Adrenal gland (tissue), 9 donors: ENCODE measurements at regions not wholly inside any gene's neighbourhood (a gene's known extent, or its start where the extent isn't known, plus 50 kb on each side); places are given as distances from the start of the nearest gene placed in this dataset.

Experiments used
- DNase-seq, 7 donors: peaks; one replicate each; pipeline ENCODE4 v3.0.0-alpha.2; 2019 to 2020
- H3K27ac ChIP-seq, 5 donors: fragments of 200-600 bp; sonication (generic) in 4 of 5; 1 replicate in 3 of 5; 2 replicates in 2 of 5; pipeline versions ENCODE4 v1.5.1 to v1.8.0; 2016 to 2020; ENCODE audit warnings: mild to moderate bottlenecking in 1 of 5
- H3K27me3 ChIP-seq: fragments of 200-600 bp; 2 replicates; pipeline ENCODE4 v1.8.0; 2021
- H3K36me3 ChIP-seq, 2 donors: fragments of 200-600 bp; replicated peaks in 1 of 2; 1 replicate in 1 of 2; 2 replicates in 1 of 2; pipeline versions ENCODE4 v1.5.1 to v1.8.0; 2018 to 2022
- H3K4me1 ChIP-seq, 2 donors: fragments of 200-600 bp; replicated peaks in 1 of 2; 1 replicate in 1 of 2; 2 replicates in 1 of 2; pipeline versions ENCODE4 v1.5.1 to v1.8.0; 2018 to 2021
- H3K4me3 ChIP-seq, 4 donors: fragments of 200-600 bp; sonication (generic) in 3 of 4; one replicate each; pipeline ENCODE4 v1.5.1; 2016 to 2018
- H3K9me3 ChIP-seq, 3 donors: fragments of 200-600 bp; sonication (generic) in 1 of 3; replicated peaks in 1 of 3; 1 replicate in 2 of 3; 2 replicates in 1 of 3; pipeline versions ENCODE4 v1.5.1 to v1.8.0; 2016 to 2021
- POLR2A ChIP-seq, 2 donors: fragments of 450-650 bp; IDR thresholded peaks; one replicate each; pipeline ENCODE4 v1.6.1; 2017; ENCODE audit warnings: antibody characterized with exemption in 2 of 2, mild to moderate bottlenecking in 2 of 2, moderate library complexity in 1 of 2
- WGBS, 4 donors: extraction: QIAGEN DNeasy Blood & Tissue Kit in 2 of 4; methylation state at CpG; one replicate each; pipeline versions ENCODE4 v1.1.5 to v1.1.7; 2013 to 2017; 5-methylcytosine and 5-hydroxymethylcytosine counted together
- intact Hi-C, 2 donors: fragments of 100-400 bp; cut with DNase I; formaldehyde crosslinking; loops; one replicate each; pipeline versions ENCODE4 v1.14.1 to v1.15.0; 2022 to 2023
- TF ChIP-seq, protein P1 (sequence below), 6 experiments: fragments of 450-650 bp in 4 of 6; fragments of 200-600 bp in 2 of 6; sonication (generic) in 1 of 6; IDR thresholded peaks; 1 replicate in 5 of 6; 2 replicates in 1 of 6; pipeline versions ENCODE4 v1.5.1 to v1.8.0; 2016 to 2021; ENCODE audit warnings: antibody characterized with exemption in 6 of 6, mild to moderate bottlenecking in 2 of 6, moderate library complexity in 1 of 6
- donor health status: healthy with polysubstance abuse.
- donor health status: Bipolar disorder and iron deficiency.
- donor health status: DM: yes; HTN: yes; CAD: no.
- donor health status: DM: no; HTN: no; CAD: no.
- donor health status: DM: no; HTN: no; CAD: no.

DNA sequence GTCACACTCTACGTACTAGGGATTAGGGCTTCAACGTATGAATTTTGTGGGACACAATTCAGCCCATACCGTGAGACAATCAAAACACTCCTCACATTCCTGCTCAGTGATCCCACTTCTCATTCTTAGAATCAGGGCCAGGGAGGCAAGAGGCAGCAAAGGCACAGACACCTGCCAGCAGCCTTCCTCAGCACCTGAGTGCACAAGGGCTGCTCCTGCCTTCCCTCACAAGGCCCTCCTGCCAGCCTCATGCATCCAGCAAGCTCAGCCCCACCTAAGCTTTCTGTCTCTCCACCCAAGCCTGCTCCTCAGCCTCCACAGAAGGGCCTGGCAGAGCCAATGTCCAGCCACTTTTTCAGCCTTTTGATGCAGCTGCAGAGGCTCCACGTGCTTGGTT lies 141.6 kb downstream of the SP3 start:
- Histone ChIP-seq H3K4me1 (no peaks in the 10 kb centered on the region), H3K36me3 (no peaks in the 10 kb centered on the region), H3K27me3 (peaks cover 9% of the 10 kb centered on the region), H3K4me3 (no peak overlapping the region), H3K27ac (no peak overlapping the region), H3K9me3 (no peaks in the 10 kb centered on the region)
- TF ChIP-seq, protein P1, sequence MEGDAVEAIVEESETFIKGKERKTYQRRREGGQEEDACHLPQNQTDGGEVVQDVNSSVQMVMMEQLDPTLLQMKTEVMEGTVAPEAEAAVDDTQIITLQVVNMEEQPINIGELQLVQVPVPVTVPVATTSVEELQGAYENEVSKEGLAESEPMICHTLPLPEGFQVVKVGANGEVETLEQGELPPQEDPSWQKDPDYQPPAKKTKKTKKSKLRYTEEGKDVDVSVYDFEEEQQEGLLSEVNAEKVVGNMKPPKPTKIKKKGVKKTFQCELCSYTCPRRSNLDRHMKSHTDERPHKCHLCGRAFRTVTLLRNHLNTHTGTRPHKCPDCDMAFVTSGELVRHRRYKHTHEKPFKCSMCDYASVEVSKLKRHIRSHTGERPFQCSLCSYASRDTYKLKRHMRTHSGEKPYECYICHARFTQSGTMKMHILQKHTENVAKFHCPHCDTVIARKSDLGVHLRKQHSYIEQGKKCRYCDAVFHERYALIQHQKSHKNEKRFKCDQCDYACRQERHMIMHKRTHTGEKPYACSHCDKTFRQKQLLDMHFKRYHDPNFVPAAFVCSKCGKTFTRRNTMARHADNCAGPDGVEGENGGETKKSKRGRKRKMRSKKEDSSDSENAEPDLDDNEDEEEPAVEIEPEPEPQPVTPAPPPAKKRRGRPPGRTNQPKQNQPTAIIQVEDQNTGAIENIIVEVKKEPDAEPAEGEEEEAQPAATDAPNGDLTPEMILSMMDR (IDR thresholded peaks at IDR 0.05): no peak
- TF ChIP-seq POLR2A (IDR thresholded peaks at IDR 0.05): no peak
- intact Hi-C loops: no loop called here
- no peak for DNase-seq
- WGBS, 4 donors: 81 to 91% (median 88%) methylated on average over 4 of the region's 4 CpGs

DNA sequence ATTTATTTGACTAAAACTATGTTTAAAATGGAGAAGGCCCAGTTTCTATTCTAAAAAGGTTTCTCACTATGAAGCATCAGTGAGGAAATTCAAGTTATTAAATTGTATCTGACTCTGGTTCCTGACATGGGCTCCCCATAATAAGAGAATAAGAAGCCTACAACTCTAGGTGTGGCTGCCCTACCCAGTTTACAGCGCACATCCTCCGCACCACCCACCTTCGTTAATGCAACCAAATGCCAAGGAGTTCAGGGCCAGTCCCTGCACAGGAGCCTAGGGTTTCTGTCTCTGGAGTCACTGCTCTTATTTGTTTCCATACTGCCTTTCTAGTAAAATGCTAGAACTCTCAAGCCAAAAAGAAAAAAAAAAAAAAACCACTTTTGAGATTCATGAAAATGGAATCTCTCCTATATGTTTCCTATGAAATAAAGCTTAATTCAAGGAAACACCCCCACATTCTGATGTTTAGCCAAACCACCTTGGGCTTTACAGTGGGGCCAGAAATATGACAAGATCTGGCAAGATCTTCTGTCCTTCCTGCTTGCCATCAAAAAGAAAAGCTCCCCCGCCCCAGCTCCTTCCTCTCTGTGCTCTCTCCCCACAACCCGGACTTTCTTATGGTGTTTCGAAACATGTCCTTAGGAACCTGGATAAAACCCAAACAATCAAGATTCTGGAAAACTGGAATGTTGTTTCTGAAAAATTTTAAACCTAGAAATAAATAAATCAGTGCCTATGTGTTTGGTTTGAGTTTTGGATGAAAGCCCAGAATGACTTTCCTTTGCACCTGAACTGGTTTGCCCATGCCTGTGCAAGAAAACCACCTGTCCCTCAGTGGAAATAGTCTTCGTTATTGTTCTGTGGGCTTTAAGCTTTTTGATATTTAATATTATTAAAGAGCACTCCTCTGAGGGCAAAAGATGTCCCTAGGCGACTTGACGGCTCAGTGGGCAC lies 136.7 kb downstream of the SP3 start:
- TF ChIP-seq, protein P1 (IDR thresholded peaks at IDR 0.05): no peak
- no peak for TF ChIP-seq POLR2A (IDR thresholded peaks at IDR 0.05)

DNA sequence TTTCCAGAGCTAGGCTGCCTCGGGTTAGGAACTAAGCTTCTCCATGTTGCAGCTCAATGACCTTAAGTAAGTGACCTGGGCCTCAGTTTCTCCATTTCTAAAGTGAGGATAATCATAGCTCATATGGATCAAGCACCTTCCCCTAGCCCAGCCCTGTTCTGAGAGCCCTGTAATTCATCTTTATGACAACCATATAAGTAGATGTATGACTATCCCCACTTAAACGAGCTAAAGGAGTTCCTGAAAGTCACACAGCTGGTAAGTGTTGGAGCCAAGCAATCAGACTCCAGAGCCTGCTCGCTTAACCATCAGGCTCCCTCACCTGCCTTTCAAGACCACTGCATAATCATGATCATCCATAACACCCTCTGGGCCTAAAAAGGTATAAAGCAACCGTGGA lies 135.4 kb downstream of the SP3 start:
- Histone ChIP-seq H3K9me3 (no peaks in the 10 kb centered on the region), H3K36me3 (no peaks in the 10 kb centered on the region), H3K4me3 (no peak overlapping the region), H3K27me3 (no peaks in the 10 kb centered on the region), H3K27ac (no peak overlapping the region), H3K4me1 (peaks cover 0 to 7% of the 10 kb centered on the region in 2 donors)
- intact Hi-C loops: no loop called here
- no peak for DNase-seq
- WGBS, 4 donors: 70 to 83% (median 75%) methylated on average over 4 of the region's 4 CpGs
- TF ChIP-seq, protein P1 (IDR thresholded peaks at IDR 0.05): no peak
- TF ChIP-seq POLR2A (IDR thresholded peaks at IDR 0.05): no peak

More for the DNA sequence above, 136.7 kb downstream of the SP3 start:
- WGBS, 4 donors: 79 to 84% (median 83%) methylated on average over 9 of the region's 9 CpGs
- DNase-seq: no peak
- peaks cover 0 to 7% of the 10 kb centered on the region in 2 donors for H3K4me1 ChIP-seq
- H3K27ac ChIP-seq: no peak overlapping the region
- H3K9me3 ChIP-seq: no peaks in the 10 kb centered on the region
- intact Hi-C loops: no loop called here
- H3K4me3 ChIP-seq: no peak overlapping the region
- no peaks in the 10 kb centered on the region for H3K36me3 ChIP-seq
- no peaks in the 10 kb centered on the region for H3K27me3 ChIP-seq

DNA sequence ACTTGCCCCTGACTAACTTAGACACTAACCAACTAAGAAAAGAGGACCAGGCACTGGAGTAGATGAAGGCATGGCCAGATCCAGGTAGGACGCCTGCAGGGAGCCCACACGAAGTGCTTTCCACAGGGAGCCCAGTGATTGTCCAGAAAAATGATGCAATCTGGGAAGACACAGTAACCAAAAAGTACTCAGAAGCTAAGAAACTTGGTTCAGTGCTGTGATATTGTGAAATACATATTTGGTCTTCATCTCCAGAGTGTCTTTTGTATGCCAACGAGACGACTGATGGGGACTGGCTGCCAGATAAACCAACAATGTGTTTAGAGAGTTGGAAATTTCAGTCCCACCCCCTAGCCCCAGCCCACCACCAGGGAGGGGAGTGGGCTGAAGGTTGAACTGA lies 135.0 kb downstream of the SP3 start:
- no peak overlapping the region for H3K27ac ChIP-seq
- intact Hi-C loops: no loop called here
- no peak for DNase-seq
- no peak for TF ChIP-seq POLR2A (IDR thresholded peaks at IDR 0.05)
- TF ChIP-seq, protein P1 (IDR thresholded peaks at IDR 0.05): no peak
- WGBS, 4 donors: 60 to 75% (median 65%) methylated on average over 4 of the region's 4 CpGs
- no peaks in the 10 kb centered on the region for H3K36me3 ChIP-seq
- H3K9me3 ChIP-seq: no peaks in the 10 kb centered on the region
- no peaks in the 10 kb centered on the region for H3K27me3 ChIP-seq
- H3K4me1 ChIP-seq: peaks cover 0 to 7% of the 10 kb centered on the region in 2 donors
- H3K4me3 ChIP-seq: no peak overlapping the region
